GM19025 (cell line): ENCODE measurements at regions not wholly inside any gene's neighbourhood (a gene's known extent, or its start where the extent isn't known, plus 50 kb on each side); places are given as distances from the start of the nearest gene placed in this dataset.
A peak's percentile ranks its signal among the peaks of the same experiment; 100 is the strongest.

Experiments
- ATAC-seq: cut with Tn5 transposase; IDR thresholded peaks from one replicate; pipeline ENCODE4 v1.9.1; 2021; ENCODE audit warnings: mild to moderate bottlenecking, low read depth, moderate library complexity; ENCODE audit not compliant: unreplicated experiment

- ATAC-seq = no peak
These were observed 159.6 kb upstream of the ALDH1B1 start for GRCh38 chr9:38232895-38233294.

- no peak for ATAC-seq
These were observed 160.6 kb upstream of the SHB start for GRCh38 chr9:38229504-38230155.

GRCh38 chr9:38229104-38229500 is 160.1 kb upstream of the SHB start:
- no peak for ATAC-seq

- ATAC-seq = no peak
These were observed 159.5 kb upstream of the SHB start for GRCh38 chr9:38228331-38229103.

GRCh38 chr9:38227656-38228055 is 158.6 kb upstream of the SHB start:
- no peak for ATAC-seq

- ATAC-seq = peak; percentile 68
These were observed 158.1 kb upstream of the SHB start for GRCh38 chr9:38227061-38227540.

GRCh38 chr9:38226491-38226951 is 157.5 kb upstream of the SHB start:
- ATAC-seq = no peak

GRCh38 chr9:38224941-38225340 is 155.9 kb upstream of the SHB start:
- ATAC-seq = no peak

GRCh38 chr9:38216572-38216971 is 147.5 kb upstream of the SHB start:
- no peak for ATAC-seq

DNA sequence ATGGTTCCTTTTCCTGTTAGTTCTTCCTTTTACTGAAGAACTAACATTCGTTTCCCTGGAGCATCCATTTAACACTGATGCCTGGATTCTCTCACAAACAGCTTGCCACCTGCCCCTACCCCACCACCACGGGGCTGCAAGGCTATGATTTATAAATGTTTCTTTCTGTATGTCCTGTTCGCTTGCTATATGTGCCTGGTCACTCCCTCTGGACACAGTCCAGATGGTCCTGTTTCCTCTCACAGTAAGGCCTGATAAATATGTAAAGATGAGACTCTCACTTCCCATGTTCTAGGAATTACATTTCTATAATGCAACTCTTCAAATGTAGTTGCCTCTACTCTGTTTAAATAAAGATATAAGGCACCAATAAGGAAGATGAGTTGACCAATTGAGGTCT is 146.4 kb upstream of the SHB start:
- ATAC-seq = no peak

GRCh38 chr9:38214432-38214831 is 145.4 kb upstream of the SHB start:
- no peak for ATAC-seq

- no peak for ATAC-seq
These were observed 144.7 kb upstream of the SHB start for GRCh38 chr9:38213631-38214299.

- no peak for ATAC-seq
These were observed 143.0 kb upstream of the SHB start for GRCh38 chr9:38212016-38212415.

- no peak for ATAC-seq
These were observed 142.0 kb upstream of the SHB start for GRCh38 chr9:38211002-38211401.

- no peak for ATAC-seq
These were observed 139.3 kb upstream of the SHB start for GRCh38 chr9:38208206-38208901.

DNA sequence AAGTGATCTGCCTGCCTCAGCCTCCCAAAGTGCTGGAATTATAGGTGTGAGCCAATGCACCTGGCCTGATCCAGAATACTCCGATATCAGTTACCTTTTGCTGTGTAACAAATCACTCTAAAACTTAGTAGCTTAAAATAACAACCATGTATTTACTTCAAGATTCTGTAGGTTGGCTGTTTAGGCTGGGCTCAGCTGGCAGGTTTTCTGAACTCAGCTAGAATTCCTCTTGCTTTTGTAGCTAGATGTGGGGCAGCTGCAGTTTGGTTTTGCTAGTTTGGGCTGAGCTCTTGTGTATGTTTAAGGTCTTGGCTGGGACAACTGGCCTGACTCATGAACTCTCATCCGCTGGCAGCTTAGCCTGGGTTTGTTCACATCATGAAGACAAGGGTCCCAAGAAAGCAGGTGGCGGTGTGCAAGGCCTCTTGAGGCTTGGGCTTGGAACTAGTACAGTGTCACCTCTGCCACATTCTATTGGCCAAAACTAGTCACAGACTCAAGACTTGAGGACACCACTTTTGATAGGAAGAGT is 138.3 kb upstream of the SHB start:
- no peak for ATAC-seq

DNA sequence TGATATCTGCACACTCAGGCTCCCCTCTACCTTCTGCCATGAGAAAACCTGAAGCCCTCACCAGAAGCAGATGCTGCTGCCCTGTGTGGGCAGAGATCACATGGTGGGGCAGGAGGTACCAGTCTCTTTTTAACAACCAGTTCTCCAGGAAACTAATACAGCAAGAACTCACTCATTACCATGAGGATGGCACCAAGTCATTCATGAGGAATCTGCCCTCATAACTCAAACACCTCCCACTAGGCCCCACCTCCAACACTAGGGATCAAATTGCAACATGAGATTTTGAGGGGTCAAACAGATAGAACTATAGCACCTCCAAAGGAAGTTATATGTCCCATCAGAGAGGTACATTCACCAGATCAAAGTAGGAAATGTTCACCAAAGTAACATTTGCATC is 136.3 kb upstream of the SHB start:
- ATAC-seq = no peak

DNA sequence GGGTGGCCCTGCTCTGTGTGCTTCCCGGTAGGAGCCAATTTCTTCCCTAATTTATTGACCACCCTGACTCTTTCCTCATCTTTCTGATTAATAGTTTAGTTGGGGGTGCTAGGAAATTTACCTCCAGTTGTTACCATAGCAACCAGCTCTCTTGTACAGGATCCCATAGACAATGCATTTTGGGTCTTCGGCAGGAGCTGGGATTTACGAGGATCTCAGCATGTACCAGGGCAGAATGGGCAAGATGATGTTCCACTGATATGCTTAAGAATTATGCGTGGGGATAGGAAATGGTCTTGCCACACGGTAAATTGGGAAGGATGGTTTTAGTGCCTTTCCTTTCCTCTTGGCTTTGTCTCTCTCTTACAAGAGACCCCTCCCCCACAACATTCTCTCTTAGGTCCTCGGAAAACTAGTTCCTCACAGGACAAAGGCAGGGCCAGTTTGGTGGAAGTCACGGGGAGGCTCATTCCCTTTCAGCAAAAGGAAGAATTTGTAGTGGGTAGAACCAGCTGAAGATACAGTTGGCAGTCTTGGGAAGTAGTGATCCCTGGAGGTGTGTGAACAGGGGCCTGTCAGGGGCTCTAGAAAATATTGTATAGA is 133.4 kb upstream of the SHB start:
- ATAC-seq = no peak

- no peak for ATAC-seq
These were observed 132.8 kb upstream of the SHB start for GRCh38 chr9:38201844-38202243.

DNA sequence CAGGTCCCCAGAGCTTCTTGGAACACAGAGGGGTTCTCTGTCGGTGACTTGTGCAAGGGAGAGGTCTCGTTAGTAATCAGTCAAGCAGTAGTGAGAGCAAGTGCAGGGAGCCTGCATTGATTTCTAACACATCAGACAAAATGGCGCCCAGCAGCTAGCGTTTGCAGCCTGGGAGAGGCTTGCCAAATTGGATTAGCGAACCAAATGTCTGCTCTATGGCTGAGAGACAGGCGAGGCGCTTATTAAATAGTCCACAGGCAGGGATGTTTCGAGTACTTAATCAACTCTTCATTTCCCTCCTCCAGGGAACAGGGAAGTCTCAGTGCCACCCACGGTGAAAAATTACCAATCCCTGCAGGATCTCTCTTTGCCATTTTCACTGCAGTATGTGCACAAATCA is 131.4 kb upstream of the SHB start:
- ATAC-seq = no peak
